OCI-LY3 (cell line): ENCODE measurements at regions not wholly inside any gene's neighbourhood (a gene's known extent, or its start where the extent isn't known, plus 50 kb on each side); places are given as distances from the start of the nearest gene placed in this dataset.
"Not testable (repeated sequence)": the region's sequence is repeated elsewhere in the genome, so short reads cannot be mapped to it uniquely, and the experiment has no call there.

ENCODE experiments used
- H2AFZ ChIP-seq: fragments of 200-600, 300-600 bp; shearing (Covaris generic); 2 replicates; pipeline ENCODE4 v1.6.0; 2014; ENCODE audit warnings: antibody characterized with exemption, low read depth, low read length
- H3K27ac ChIP-seq: fragments of 200-600, 300-600 bp; sonication (generic); 2 replicates; pipeline ENCODE4 v1.5.1; 2014; ENCODE audit warnings: mild to moderate bottlenecking, low read length, moderate library complexity, mixed read lengths
- H3K27me3 ChIP-seq: fragments of 200-600, 300-600 bp; sonication (generic); 2 replicates; pipeline ENCODE4 v1.6.1; 2014; ENCODE audit warnings: low read depth, low read length, mixed read lengths
- H3K36me3 ChIP-seq: fragments of 200-600, 300-600 bp; sonication (generic); replicated peaks from 2 replicates; pipeline ENCODE3; 2014; ENCODE audit warnings: low read depth, low read length, mixed read lengths
- H3K4me1 ChIP-seq: fragments of 300-600, 200-600 bp; sonication (generic); 2 replicates; pipeline ENCODE4 v1.6.1; 2014; ENCODE audit warnings: low read length, mixed read lengths
- H3K4me2 ChIP-seq: fragments of 200-600, 300-600 bp; sonication (generic); 2 replicates; pipeline ENCODE4 v1.6.1; 2014; ENCODE audit warnings: low read length, mixed read lengths
- H3K4me3 ChIP-seq: fragments of 300-600, 200-600 bp; sonication (generic); 2 replicates; pipeline ENCODE4 v1.5.1; 2014; ENCODE audit warnings: antibody characterized with exemption, mild to moderate bottlenecking, low read length, moderate library complexity
- H3K79me2 ChIP-seq: fragments of 300-600, 200-600 bp; shearing (Covaris generic); 2 replicates; pipeline ENCODE4 v1.6.1; 2014; ENCODE audit warnings: mild to moderate bottlenecking, low read length, mixed read lengths
- H3K9ac ChIP-seq: fragments of 300-600, 200-600 bp; shearing (Covaris generic); 2 replicates; pipeline ENCODE4 v1.6.0; 2014; ENCODE audit warnings: mild to moderate bottlenecking, low read length, moderate library complexity
- H3K9me3 ChIP-seq: fragments of 200-600, 300-600 bp; shearing (Covaris generic); 2 replicates; pipeline ENCODE4 v1.6.1; 2014; ENCODE audit warnings: low read length, mixed read lengths; ENCODE audit not compliant: insufficient read depth
- H4K20me1 ChIP-seq: fragments of 200-600, 300-600 bp; sonication (generic); 2 replicates; pipeline ENCODE4 v1.6.1; 2016; ENCODE audit warnings: low read length, mixed read lengths; ENCODE audit not compliant: insufficient read depth
- EZH2phosphoT487 ChIP-seq: fragments of 200-600 bp; shearing (Covaris generic); IDR thresholded peaks from 2 replicates; pipeline ENCODE4 v1.6.1; 2018; ENCODE audit warnings: antibody characterized with exemption, mixed run types, low read depth
- TF ChIP-seq, protein P1 (sequence below): fragments of 200-600, 300-600 bp; sonication (generic); IDR thresholded peaks from 2 replicates; pipeline ENCODE4 v1.5.1; 2014; ENCODE audit warnings: antibody characterized with exemption, low read length, low read depth

GRCh38 chr1:37362594-37363385 is 111.6 kb upstream of the ZC3H12A start:
- H2AFZ ChIP-seq = no peak overlapping the region
- no peak overlapping the region for H3K4me2 ChIP-seq
- H3K9ac ChIP-seq = no peak overlapping the region
- H3K9me3 ChIP-seq = no peaks in the 10 kb centered on the region
- H4K20me1 ChIP-seq = no peaks in the 10 kb centered on the region
- H3K4me3 ChIP-seq = no peak overlapping the region
- TF ChIP-seq EZH2phosphoT487 = no peak
- TF ChIP-seq, protein P1, sequence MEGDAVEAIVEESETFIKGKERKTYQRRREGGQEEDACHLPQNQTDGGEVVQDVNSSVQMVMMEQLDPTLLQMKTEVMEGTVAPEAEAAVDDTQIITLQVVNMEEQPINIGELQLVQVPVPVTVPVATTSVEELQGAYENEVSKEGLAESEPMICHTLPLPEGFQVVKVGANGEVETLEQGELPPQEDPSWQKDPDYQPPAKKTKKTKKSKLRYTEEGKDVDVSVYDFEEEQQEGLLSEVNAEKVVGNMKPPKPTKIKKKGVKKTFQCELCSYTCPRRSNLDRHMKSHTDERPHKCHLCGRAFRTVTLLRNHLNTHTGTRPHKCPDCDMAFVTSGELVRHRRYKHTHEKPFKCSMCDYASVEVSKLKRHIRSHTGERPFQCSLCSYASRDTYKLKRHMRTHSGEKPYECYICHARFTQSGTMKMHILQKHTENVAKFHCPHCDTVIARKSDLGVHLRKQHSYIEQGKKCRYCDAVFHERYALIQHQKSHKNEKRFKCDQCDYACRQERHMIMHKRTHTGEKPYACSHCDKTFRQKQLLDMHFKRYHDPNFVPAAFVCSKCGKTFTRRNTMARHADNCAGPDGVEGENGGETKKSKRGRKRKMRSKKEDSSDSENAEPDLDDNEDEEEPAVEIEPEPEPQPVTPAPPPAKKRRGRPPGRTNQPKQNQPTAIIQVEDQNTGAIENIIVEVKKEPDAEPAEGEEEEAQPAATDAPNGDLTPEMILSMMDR = no peak
- no peaks in the 10 kb centered on the region; the same call in 1 of the 2 replicates for H3K27me3 ChIP-seq
- H3K27ac ChIP-seq = no peak overlapping the region
- H3K79me2 ChIP-seq = no peaks in the 10 kb centered on the region
- peaks cover 5% of the 10 kb centered on the region for H3K4me1 ChIP-seq
- no peaks in the 10 kb centered on the region for H3K36me3 ChIP-seq

- peaks cover 12% of the 10 kb centered on the region for H3K4me1 ChIP-seq
- H3K4me2 ChIP-seq = no peak overlapping the region
- H2AFZ ChIP-seq = no peak overlapping the region
- no peaks in the 10 kb centered on the region for H4K20me1 ChIP-seq
- no peaks in the 10 kb centered on the region for H3K9me3 ChIP-seq
- H3K27me3 ChIP-seq = no peaks in the 10 kb centered on the region
- H3K27ac ChIP-seq = no peak overlapping the region
- no peaks in the 10 kb centered on the region for H3K36me3 ChIP-seq
- TF ChIP-seq, protein P1 = no peak
- no peak for TF ChIP-seq EZH2phosphoT487
- no peak overlapping the region for H3K9ac ChIP-seq
- H3K79me2 ChIP-seq = no peaks in the 10 kb centered on the region
- no peak overlapping the region for H3K4me3 ChIP-seq
These were observed 110.8 kb upstream of the ZC3H12A start for GRCh38 chr1:37363535-37363934.

DNA sequence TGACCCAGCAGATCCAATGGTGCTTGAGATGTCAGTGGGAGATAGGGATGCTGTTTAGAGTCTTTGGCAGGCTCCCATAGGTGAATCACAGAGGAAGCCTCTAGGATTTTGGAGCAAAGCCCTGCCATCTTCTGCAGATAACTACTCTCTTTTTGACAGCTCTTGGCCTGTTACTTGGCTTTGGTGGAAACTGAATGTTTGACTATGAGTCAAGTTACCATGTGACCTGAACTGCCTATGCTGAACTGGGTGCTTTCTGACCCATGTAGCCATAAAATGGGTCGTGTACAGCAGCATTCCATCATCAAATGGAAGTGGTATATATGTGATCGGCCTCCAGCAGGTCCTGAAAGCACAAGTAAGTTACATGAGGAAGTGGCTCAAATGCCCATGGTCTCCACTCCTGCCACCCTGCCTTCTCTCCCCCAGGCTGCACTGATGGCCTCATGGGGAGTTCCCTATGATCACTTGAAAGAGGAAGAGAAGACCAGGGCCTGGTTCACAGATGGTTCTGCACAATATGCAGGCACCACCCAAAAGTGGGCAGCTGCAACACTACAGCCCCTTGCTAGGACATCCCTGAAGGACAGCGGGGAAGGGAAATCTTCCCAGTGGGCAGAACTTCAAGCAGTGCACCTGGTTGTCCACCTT is 105.6 kb upstream of the ZC3H12A start:
- Histone ChIP-seq H3K4me3 (peak overlapping the region; percentile 24), H3K4me2 (peak overlapping the region; percentile 68), H3K27ac (peak overlapping the region; percentile 59), H3K4me1 (peaks cover 37% of the 10 kb centered on the region)
- H3K9ac ChIP-seq, H3K27me3 ChIP-seq, H3K9me3 ChIP-seq, H2AFZ ChIP-seq, H3K79me2 ChIP-seq, H3K36me3 ChIP-seq, H4K20me1 ChIP-seq: not testable (repeated sequence)

GRCh38 chr1:37372302-37372701 is 102.1 kb upstream of the ZC3H12A start:
- H2AFZ ChIP-seq = no peak overlapping the region
- H3K9me3 ChIP-seq = no peaks in the 10 kb centered on the region
- H4K20me1 ChIP-seq = no peaks in the 10 kb centered on the region
- H3K4me3 ChIP-seq = no peak overlapping the region
- TF ChIP-seq EZH2phosphoT487 = no peak
- TF ChIP-seq, protein P1 = no peak
- H3K4me1 ChIP-seq = peaks cover 37% of the 10 kb centered on the region
- H3K27ac ChIP-seq = no peak overlapping the region
- no peaks in the 10 kb centered on the region for H3K36me3 ChIP-seq
- H3K79me2 ChIP-seq = no peaks in the 10 kb centered on the region
- H3K9ac ChIP-seq = no peak overlapping the region
- H3K4me2 ChIP-seq = no peak overlapping the region
- H3K27me3 ChIP-seq = peaks cover 5% of the 10 kb centered on the region; the same call in 1 of the 2 replicates
